ENCODE measurements at regions not wholly inside any gene's neighbourhood (a gene's known extent, or its start where the extent isn't known, plus 50 kb on each side); places are given as distances from the start of the nearest gene placed in this dataset.

DNA sequence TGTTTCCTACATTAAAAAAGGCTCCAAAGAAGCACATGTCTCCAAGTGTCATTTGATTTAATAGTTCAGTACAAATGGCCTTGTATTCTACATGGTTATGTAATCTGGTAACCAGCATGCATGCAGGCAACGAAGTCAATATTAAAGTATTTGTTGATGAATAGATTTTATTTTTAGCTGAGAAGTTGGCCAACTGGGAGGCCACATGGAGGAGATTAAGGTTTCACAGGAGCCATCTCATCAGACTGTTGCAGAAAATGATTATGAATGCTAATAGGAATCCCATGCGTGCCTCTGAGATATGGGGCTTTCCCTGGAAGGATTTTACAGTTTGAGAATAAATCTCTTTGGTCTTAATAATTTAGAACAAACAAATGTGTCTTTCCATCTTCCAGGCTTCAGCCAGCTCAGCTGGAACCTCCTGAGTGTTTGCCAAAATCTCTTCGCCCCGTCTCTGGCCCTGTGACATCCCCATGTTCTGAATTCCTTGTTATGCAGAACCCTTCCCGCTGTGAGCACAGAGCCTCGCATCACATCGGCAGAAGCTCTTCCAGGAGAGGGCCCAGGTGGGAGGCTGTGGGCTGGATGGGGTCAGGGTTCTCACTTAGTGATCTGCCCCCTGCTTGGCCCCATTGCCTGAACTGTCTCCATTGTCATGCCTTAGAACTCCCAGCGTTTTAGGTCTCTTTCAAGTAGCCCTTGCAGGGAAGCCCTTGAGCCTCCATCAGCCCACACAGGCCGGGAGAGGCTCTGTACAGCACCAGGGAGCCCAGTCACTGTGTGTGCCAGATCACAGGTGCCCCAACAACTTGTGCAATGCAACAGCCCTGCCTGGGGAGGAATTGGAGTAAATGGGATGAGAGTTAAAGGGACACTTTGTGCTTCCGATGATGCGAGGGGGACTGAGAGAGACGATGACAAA, 190.5 kb upstream of the TWIST2 start:
- DNase-seq, result no peak

DNA sequence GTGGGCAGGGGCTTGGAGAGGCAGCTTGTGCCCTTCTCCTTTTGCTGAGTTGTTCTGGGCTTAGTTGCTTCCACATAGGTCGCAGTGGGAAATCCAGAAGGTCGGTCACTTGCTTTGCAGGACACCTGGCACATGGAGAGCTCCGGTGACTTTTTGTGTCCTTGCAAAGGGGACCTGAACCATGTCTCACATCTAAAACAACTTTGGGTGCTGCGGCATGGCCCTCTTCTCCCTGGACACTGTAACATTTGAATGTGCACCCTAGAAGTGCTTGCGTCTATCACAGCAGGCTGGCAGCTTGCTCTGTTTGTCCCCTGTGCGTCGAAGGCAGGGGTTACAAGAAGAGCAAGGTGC, 189.9 kb upstream of the TWIST2 start:
- no peak for DNase-seq

DNA sequence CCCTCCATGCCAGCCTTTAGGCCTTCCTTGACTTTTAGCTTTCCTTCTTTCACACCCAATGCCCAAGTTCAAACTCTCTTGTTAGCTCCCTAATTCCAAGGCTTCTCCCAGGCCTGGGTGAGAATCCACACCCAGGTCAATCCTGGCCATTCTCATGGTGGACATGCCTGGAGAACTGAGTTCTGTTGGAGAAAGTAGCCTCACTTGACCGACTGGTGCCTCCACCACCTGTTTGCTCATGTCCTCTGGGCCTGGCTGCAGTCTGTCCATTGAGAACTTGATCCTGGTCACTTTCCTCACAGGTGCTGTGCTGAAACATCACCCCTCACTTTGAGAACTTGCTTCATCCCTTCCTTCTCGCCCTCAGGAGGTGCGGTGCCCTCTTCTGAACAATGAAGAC, 189.1 kb upstream of the TWIST2 start:
- DNase-seq, result no peak

DNA sequence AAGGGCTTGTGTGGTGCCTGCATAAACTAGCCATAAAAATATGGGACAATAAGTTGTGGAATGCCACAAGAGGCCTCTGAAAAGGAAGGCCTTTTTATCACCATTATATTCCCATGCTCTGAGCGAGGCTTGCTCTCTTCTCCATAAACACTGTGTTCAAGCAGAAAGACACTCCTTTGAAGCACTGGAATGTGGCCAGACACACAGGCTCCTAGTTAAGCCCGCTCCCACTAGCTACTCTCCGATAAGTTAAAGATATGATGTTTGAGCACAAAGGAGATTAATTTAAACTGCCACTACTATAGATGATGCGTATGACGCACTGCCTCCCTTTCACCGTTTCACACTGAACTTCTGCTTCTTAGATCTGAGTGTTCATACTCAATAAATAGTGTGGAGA, 188.7 kb upstream of the TWIST2 start:
- no peak for DNase-seq

DNA sequence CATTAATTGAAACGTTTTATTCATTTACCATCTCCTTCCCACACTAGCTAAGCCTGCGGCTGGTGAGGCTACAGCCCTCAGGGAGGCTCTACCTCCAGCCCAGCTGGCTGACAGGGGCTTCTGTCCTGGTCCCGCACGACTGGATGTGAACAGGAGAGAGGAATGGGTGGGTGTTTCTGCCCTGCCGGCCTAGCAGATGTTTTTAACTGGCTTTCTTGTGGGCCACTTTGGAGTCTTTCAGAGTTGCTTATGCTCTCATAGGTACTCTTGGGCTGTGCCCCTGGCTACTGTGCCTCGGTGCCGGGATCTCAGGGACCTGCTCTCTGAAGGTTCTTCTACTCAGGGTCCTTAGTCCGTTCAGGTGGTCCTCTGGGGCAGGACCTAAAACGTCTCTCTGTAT, 184.3 kb upstream of the TWIST2 start:
- no peak for DNase-seq

DNA sequence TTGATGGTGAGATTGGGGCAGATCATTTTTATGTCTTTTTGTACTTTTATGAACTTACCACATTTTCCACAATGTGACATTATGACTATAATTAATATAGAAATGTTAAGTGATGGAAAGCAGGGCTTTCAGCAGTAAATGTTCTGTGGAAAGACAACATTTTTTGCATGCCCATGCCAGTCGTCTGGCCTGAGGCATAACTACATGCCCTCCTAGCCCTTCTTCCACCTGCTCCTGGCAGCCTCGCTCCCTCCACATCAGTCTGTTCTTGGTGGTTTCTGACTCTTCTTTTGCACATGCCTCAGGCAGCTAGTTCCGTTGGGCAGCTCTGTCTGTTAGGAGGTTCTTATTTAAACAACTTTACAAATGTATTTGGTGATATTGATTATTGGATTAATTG, 182.0 kb upstream of the TWIST2 start:
- no peak for DNase-seq

DNA sequence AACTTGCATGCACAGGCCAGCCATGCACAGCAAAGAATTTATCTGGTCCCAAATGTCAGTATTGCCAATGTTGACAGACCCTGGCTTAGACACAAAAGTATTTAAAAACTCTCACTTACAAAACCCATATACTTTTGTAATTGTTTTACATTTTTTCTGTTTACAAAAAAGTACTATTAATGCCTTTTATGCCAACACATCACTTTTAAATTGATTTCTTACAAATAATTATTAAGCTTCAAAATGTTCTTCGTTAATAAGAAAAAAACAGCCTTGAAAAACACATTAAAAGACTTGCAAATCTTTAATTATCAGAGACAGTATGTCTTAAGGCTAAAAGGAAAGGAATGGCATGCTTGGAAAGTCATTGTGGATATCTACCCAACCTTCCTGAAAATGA, 181.3 kb upstream of the TWIST2 start:
- no peak for DNase-seq

DNA sequence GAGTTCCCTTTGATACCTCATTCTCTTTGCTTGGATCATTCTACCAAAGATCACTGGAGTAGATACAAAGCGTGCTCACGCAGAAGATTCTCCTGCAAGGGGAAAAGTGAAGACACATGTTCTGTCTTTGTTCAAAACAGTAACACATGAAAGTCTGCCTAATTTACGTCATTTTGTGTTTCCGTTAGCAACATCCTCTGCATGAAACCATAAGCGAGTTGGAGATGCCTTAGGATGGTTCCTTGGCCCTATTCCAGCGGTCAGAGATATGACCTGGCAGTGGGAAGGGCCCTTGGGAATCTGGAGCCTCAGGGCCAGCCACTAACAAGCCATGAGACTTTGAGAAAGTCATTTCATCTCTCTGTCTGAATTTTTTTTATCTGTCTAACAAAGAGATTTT, 180.9 kb upstream of the TWIST2 start:
- DNase-seq, result no peak

DNA sequence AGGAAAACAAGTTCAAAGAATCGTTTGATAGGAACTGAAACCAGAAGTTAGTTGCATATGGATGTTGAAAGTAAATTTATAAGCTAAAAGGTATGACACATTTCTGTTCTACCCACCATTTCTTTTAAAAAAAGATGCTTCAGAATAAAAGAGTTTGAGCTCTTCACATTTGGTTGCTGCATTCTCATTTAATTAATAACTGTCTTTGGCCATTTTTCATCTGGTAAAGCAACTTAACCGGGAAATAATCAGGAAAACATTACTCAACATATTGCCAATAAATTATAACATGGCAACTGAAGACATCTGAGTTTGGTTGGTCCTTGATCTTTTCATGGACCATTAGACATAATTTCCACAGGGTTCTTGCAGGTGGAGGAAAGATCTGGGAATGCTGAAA, 180.2 kb upstream of the TWIST2 start:
- no peak for DNase-seq

DNA sequence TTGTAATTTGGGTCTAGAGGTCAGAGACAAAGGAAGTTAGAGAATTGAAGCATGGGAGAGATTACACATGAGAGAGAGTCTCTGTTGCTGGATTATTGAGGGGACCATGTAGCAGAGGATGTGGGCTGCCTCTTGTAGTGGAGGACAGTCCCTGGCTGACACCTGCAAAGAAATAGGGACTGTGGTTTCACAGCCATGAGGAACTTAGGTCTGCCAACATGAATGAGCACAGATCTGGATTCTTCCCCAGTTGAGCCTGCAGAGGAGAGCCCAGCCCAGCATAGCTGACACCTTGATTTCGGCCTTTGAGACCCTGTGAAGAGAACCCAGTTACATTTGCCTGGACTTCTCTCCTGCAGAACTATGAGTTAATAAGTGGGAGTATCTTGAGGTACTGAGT, 179.5 kb upstream of the TWIST2 start:
- no peak for DNase-seq

DNA sequence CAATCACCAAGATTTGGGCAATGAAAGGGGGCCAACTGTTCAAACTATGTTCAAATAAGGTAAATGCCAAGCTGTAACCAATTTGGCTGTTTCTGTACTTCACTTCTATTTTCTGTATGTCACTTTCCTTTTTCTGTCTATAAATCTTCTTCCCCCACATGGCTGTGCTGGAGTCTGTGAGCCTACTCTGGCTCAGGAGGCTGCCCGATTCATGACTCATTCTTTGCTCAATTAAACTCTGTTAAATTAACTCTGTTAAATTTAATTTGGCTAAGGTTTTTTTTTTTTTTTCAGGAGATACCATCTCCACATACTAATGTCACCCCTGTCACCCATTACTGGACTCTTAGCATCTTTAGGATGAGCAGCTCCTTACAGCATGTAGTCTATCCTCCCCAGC, 178.8 kb upstream of the TWIST2 start:
- no peak for DNase-seq

DNA sequence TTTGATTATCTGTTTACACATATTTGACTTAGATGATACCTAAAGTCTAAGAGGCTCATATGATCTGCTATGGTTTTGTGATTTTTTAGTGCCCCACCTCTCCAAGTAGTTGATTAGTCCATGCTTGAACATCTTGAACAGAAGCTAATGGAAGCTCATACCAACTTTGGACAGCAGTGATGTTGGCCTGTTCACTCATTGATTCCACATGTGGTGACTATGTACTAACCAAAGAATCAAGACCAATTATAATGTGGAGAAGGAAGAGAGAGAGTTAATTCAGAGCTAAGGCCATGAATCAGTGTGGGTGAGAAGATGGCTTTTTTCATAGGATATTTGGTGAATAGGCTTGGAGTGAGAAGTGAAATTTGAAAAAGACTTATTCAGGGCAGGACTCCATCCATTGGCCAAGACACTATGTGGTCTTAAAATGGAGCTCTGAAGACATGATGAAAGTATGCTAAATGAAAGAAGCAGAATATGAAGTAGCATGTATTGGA, 178.3 kb upstream of the TWIST2 start:
- DNase-seq, result no peak

DNA sequence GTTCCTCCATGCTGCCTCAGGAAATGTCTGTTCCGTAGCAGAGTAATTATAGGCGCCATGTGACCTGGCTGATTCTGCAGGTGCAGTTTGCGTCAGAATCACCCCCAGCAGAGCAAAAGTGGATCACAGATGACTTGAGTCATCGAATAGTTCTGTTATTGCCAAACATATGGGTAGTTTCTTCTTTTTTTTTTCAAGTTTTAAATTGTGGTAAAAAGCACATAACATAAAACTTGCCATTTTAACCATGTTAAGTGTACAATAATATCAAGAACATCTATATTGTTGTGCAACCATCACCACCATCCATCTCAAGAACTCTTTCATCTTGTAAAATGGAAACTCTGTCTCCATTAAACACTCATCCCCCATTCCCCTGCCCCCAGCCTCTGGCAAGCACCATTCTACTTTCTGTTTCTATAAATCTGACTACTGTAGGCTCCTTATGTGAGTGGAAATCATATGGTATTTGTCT, 177.7 kb upstream of the TWIST2 start:
- DNase-seq, result no peak

DNA sequence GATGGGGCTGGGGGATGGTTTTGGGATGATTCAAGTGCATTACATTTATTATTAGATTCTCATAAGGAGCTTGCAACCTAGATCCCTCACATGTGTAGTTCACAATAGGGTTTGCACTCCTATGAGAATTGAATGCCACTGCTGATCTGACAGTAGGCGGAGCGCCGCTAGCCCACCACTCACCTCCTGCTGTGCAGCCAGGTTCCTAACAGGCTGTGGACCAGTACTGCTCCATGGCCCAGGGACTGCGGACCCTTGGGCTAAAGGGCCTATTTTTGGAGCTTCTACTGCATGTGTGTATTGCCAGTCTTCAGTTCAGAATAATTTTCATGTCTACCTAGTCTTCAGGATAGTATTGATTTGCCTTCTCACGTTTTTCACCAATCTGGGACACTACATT, 165.3 kb upstream of the TWIST2 start:
- no peak for DNase-seq

DNA sequence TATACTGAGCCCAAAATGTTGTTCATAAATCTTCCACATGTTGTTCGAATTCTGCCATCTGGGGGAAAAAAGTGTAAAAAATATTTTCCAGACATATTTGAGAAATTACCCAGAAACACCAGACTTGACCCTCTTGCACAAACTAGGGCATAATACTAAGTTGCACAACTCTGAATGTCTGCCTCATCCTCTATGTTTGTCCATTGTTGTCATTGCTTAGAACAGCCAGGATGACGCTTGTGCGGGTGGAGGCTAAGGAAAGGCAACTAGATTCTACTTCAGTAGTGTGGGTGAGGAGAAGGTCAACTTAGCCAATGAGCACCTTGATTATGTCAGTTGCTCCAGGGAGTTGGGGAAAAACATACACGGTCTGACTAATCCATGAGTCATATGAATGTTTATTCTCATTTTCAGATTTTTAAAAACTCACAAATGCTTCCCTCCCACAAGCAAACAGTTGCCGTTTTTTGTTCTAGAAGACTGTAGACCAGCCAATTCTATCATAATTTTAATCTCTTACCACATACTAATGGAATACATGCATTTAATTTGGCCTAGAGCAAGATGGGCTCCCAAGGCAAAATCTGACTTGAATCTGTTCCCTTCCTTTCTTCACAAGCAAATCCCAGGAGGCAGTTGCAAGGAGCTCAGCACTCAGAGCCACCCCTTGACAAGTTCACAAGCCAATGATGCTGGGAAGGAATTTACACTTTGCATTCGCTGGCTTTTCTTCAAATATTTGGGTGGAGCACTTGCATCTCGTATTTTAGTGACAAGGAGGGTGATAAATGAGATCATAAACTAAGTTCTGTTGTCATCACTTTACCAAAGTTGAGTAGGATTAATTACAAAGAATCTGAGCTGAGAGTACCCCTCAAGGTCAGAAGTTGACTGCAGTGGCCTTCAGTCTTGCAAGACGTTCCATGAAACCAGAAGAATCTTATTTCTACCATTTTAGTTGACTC, 163.2 kb upstream of the TWIST2 start:
- no peak for DNase-seq

DNA sequence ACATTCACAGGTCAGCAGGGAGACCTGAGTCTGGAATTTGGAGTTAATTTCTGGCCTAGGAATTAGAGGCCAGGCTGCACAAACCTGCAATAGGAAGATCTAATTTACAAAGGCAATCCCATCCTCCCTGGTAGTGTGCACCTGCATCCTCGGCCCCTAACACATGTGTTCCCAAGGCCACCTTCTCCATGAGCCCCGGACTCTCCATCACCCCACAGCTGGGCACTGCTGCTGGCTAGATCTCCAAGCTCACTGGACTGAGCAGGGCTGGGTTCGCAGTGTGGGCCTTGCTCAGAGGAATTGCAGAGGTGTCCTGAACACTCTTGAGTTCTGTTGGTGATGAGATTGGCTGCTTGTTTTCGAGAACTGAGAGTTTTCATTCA, 162.6 kb upstream of the TWIST2 start:
- no peak for DNase-seq

DNA sequence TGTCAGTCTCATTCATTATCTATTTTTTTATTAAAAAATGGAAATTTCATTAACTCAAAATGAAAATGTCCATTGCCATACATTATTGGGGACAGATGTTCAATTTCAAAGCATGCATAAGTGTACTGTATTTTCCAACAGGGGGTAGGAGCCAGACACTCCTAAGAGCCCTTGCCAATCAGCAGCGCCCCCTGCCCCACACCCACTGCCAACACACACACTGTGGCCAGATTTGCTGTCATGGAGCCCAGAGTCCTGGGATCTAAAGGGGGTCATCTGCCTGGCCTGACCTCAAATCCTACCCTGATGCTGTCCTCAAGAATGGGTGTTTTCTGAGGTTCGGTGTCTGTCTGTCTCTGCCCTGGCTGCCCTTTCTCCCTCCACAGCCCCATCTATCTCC, 162.2 kb upstream of the TWIST2 start:
- no peak for DNase-seq

DNA sequence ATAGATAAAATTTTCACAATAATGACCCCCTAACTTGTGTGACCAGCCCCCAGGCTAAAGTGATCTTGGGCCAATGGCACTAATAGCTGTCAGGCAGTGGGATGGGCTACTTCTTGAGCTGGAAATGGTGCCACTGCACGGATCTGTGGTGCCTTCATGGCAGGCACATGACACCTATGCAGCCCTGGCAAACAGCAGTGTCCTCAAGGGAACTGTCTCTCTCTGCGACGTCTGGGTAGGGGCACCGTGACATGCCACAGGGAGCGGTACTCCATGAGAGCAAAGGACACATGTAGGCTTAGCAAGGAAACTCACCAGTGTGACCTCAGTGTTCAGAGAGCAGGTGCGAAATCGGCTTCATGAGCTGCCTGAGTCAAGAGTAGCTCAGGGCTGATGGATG, 161.7 kb upstream of the TWIST2 start:
- DNase-seq, result no peak

DNA sequence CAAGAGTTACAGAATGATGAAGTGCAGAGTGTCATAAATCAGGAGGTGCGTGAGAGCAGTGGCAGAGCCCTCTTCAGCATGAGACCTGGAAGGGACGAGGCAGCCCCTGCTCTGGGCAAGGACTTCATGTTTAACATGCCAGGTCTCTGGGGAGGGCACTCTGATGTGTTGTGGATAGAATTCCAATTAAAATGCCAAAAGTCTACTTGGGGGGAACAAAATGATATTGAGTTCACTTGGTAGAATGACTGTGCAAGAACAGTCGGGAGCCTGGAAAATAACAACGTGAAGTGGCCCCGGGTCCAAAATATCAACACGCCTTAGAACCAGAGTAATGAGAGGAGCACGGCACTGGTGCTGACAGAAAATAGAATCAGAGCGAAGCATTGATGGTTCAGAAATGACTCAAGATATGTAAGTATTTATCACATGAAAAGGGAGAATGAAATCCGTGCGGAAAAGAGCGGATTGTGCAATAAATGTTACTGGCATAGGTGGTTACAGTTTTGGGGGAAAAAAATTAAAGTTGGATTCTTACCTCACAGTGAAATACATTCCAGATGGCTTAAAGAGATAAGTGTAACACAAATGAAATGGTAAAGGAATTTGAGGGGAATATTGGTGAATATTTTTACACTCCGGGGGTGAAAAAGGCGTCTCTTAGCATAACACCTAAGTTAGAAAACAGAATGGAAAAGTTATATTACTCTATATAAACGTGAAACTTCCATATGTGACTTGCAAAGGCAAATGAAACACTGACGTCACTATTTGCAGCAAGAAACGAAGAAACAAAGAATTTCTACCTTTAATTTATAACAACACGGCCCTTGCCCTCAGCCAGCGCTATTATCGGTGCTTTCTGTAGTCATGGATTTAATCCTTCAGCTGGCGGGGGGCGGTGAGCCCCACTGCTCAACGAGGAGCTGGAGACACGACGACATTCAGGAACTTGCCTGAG, 159.4 kb upstream of the TWIST2 start:
- DNase-seq, result no peak

DNA sequence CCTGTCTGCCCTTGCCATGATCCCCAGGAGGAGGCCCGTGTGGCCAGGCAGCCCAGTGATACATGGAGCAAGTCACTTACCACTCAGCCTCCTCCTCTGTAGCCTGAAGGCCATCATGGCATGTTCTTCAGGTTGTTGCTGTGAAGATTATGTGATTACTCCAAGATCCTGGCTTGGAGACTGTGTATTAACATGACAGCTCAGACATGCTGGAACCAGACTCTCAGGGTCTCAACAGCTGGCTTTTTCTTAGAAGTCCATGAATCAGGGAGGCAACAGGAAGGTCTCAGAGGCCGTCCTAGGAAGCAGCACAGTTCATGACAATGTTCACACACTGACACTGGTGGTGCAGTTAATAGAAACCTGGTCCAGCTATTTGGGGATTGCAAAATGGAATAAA, 158.6 kb upstream of the TWIST2 start:
- DNase-seq, result no peak

DNA sequence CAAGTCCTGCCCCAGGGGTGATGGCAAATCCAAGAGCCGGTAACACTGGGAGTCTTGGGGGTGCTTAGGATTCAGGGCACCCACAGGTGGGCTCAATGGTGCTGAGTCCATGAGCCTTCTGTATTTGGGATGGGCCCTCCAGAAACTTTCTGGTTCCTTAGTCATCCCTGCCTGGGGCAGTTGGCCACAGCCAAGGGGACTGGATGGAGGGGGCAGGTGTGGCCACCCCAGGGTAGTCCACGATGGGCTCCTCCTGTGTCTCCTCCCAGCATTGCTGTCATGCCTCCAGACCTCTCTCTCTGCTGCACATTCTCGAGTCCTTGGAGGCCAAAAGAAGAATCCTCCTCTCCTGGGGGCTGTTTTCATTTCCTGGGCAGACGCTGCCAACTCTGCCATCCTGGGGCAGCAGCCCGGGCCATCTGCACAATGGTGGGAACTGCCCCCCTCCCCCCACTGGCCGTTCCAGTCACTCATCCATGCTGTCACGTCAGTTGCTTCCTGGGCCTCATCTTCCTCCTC, 158.0 kb upstream of the TWIST2 start:
- DNase-seq, result no peak

DNA sequence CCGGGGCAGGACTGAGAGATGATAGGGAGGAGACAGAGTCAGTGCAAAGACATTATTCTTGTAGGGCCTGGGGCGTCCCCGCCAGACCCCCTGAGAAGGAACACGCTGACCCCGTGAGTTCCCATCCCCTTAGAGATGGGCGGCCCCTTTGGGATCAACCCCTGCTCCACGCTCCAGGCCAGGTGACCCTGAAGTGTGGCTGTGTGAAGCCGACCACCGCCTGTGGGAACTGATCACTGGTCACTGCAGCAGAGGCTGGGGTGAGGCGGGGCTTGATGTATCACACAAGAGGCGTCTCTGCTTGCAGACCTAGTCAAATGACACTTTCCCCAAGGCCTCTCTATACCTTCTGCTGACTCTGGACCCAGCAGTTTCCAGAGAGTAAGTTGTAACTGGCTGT, 157.4 kb upstream of the TWIST2 start:
- DNase-seq, result no peak
